ENCODE measurements at regions not wholly inside any gene's neighbourhood (a gene's known extent, or its start where the extent isn't known, plus 50 kb on each side); places are given as distances from the start of the nearest gene placed in this dataset.

- DNase-seq (ENCODE audit: low read depth) = no peak
Measured at GRCh38 chr13:79703772-79704171, 222.8 kb downstream of the NDFIP2 start.

GRCh38 chr13:79695754-79696153 lies 214.8 kb downstream of the NDFIP2 start:
- DNase-seq (ENCODE audit: low read depth) = no peak

GRCh38 chr13:79692846-79693245 lies 211.9 kb downstream of the NDFIP2 start:
- DNase-seq (ENCODE audit: low read depth) = no peak

DNA sequence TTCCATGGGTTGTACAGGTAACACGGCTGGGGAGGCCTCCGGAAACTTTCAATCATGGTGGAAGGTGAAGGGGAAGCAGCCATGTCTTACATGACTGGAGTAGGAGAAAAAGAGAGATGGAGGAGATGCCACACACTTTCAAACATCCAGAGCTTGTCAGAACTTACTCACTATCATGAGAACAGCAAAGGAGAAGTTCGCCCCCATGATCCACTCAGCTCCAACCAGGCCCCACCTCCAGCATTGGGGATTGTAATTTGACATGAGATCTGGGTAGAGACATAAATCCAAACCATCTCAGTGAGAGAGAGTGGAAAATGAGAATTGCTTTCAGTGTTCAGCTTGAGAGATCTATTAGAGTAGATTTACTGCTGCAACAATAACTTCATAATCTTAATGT lies 210.9 kb downstream of the NDFIP2 start:
- no peak for DNase-seq (ENCODE audit: low read depth)

DNA sequence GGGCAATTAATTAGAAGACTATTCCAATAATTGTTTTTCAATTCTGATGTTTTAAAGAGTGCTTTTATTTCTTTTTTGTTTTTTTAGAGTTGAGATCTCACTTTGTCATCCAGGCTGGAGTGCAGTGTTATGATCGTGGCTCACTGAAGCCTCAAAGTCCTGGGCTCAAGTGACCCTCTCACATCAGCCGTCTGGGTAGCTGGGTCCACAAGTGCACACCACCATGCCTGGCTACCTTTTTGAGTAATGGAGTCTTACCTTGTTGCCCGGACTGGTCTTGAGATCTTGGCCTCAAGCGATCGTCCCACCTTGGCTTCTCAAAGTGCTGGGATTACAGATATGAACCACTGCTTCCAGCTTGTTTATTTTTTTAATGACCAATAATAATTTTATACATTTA lies 207.8 kb downstream of the NDFIP2 start:
- no peak for DNase-seq (ENCODE audit: low read depth)

DNA sequence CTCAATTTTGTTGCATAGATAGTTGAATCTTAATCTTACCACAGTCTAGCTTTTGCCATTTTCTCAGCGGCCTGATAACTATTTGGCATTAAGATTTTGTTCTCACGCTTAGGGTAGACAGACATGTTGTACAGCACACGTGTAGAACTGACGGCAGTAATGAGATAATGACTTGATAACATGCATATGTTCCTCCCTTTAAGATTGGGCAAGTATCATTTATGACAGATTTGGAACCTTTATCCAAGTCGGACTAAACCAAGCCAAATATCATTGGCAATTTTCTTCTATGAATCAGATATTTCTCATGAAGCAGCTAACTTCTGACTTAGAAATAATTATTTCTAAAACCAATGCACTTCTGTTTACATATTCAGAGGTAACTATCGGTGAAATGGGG lies 205.5 kb downstream of the NDFIP2 start:
- no peak for DNase-seq (ENCODE audit: low read depth)

- no peak for DNase-seq (ENCODE audit: low read depth)
Measured at GRCh38 chr13:79684371-79684770, 203.4 kb downstream of the NDFIP2 start.

- no peak for DNase-seq (ENCODE audit: low read depth)
Measured at GRCh38 chr13:79682164-79682563, 201.2 kb downstream of the NDFIP2 start.

GRCh38 chr13:79681069-79681468 lies 200.1 kb downstream of the NDFIP2 start:
- no peak for DNase-seq (ENCODE audit: low read depth)

DNA sequence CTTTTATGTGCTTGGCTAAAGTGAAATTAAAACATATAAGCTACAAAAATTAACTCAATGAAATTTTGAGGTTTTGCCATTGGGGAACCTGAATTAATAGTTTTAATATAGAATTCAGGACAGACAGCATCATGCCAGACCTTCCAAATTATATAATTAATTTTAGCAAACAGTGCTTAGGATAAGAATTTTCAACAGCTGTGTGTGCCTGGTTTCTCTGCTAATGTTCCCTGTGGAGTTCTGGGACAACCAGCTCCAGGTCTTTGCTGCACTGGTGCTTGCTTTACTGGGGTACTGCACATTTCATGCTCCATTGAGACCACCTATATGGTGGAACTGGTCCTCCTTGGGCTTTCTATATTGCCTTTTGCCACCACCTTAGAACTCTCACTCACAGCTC lies 199.5 kb downstream of the NDFIP2 start:
- DNase-seq (ENCODE audit: low read depth) = no peak

DNA sequence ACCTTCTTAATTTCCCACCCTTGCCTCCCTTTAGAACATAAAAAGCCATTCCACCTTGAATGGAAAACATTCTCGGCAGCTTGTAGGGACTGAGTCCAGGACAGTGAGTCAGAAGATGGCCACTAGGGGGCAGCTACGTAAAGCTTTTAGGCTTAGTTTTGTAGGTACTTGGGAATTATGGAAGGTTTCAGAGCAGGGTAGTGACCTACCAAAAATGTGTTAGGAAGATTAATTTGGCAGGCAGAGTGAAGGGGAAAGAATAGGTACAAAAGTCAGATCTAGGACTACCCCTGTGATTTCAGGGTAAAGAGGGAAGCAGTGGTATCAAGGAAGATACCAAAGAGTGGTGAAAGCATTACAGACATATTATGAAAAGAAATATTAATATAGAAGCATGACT lies 198.4 kb downstream of the NDFIP2 start:
- DNase-seq (ENCODE audit: low read depth) = no peak

GRCh38 chr13:79678100-79678499 lies 197.1 kb downstream of the NDFIP2 start:
- DNase-seq (ENCODE audit: low read depth) = no peak

DNA sequence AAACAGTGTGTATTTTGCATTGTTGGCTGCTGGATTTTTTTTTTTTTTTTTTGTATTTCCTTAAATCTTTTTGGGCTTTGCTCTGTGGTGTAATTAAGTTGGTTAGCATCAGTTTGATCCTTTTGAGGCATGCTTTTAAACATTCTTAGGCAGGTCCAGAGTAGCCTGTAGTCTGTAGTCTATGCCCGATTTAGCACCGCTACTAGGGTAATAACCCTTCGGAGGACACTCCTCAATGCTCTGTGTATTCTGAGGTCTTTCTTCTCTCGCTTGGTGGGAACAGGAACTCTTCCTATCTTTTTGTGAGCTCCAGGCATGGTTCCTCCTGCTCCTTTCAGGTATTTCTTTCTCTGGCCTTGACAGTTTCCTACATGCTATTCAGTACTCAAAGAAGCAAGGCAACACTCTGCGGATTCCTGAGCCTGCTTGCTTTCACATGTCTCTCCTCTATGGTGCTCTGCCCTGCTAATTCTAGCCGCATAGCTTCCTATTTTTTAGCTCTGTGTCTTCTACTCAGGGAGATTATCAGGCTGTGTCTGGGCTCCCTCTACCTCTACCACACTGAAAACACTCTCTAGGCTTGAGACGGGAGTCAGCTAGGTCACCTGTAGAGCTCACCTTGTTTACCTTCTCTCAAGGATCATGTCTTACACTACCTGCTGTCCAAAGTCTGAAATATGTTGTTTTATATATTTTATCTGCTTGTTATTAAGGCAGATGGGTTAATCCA lies 195.1 kb downstream of the NDFIP2 start:
- no peak for DNase-seq (ENCODE audit: low read depth)

DNA sequence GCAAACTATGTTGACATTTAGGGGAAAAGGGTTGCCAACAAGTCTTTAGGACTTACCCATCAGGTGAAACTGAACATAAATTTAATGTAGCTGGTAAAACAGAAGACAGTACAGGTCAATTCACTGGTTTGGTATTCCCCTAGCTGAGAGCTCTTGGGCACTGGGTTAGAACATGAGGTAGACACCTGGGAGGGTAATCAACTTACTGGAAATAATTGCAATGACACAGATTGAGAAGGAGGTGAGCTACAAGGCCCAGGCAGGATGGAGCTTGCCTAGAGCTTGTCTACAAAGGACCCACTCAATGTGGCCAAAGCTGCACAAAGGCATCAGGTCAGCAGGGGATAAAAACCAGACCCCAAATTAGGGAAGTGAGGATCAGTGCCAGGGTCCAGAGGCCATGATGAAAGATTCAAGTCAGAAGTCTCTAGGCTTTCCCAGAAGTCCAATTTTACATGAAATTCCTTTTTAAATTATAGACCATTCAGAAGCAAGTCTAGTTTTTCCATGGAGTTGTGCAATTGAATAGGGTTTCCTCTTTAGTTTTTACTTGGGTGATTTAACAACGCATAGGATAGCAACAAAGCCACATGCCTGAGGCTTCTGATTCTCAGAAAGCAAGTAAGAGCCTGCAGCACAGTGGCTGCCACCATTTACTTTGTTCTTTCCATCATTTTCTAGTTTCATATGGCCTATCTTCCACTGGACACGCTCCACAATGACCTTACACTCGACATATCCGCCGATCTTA lies 194.0 kb downstream of the NDFIP2 start:
- DNase-seq (ENCODE audit: low read depth) = no peak

DNA sequence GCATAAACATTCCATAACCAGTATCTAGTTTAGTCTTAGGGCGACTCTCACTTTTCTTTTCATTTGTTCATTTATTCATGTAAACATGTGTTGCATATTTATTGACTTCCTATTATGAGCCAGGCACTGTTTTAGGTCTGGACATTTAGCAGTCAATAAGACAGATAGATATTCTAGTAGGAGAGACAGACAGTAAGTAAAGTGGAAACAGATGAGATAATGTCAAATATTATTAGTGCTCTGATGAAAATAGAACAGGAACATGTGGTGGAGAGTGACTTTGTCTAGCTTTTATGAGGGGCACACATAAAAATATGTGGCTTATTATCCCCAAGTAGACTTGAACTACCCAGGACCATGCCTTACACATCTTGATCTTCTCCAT lies 193.0 kb downstream of the NDFIP2 start:
- DNase-seq (ENCODE audit: low read depth) = no peak

DNA sequence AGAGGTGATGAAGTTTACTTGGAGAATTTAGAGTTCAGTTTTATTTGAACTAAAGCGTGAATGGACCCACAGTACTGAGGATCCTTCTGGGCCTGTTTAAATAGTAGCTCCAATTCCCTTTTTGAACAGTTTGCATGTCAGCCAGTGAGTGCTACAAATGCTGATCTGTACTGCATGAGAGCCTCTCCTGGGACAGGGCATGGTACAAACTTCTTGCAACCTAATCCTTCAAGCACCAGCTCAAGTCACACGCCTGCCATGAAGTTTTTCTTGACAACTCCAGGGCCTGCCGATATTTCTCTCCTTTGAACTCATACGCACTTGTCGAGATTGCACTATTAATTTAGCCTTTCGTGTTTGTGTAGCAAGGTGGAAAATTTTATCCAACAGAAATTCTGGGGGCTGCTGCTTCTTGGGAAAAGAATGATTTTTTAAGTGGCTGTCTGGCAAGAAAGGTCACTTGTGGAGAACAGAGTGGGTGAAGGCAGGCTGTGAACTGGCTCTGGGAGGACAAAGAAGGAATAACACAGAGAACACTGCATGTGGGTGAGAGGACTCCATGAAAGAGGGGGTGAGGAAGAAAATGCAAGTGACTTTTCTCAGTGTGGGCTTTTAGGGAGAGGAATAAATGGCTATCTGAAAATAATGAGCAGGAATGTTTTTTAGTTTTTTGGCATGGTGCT lies 192.5 kb downstream of the NDFIP2 start:
- DNase-seq (ENCODE audit: low read depth) = no peak

DNA sequence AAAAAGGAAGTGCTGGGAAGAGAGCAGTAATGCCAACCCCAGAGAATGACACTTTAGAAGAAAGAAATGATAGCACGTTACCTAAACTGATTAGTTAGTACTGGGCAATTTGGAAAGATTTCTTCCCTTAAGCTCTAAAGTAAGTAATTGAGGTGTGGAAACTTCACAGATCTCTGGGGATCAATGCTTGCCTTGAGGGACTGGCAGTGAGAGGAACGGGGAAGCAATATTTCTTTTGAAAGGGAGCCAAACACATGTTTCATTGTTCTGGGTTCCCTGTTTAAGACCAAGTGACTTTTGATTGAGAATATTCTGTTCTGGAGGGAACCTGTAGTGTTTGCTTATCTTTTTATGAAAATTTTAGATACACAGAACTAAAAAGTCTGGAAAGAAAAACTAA lies 190.5 kb downstream of the NDFIP2 start:
- DNase-seq (ENCODE audit: low read depth) = no peak

DNA sequence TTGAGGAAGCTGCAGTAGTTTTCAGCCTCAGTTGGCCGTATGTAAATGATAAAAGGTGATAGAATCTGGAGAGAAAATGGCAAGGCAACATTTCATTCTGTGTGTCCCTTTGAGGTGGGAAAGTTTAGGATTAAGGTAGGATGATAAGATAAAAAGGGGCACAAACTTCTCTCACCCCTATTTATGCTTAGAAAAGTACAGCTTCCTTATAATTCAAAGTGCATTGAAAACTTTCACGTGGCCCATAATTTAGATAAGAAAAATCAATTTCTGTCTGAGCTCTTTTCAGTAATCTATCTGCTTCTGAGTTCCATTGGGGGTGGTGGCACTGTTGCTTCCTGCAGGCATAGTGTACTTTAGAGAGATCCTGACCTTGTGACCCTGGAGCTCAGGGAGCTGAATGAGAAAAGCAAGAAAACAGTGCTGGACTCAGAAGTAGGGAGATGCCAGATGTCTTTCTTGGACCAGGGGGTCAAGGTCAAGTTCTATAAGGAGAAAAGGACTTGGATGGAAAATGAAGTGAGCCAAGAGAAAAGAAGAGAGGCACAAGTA lies 187.3 kb downstream of the NDFIP2 start:
- DNase-seq (ENCODE audit: low read depth) = no peak

DNA sequence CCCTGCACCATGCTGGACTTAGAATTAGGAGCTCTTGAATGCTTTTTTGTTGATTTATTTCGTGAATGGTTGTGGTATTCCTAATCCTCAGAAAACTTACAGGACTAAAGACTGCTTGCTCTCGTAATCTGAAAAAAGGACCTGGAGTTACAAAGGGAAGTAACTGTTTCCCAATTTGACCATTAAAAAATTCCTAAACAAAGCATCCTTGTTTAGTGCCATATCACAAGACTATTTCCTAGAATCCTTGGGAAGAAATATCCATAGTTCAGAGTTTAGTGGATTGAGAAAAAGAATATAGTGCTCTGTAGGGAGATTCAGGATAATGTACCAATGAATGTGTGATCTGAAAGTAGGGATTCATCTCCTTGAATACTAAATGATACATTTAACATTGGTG lies 186.8 kb downstream of the NDFIP2 start:
- DNase-seq (ENCODE audit: low read depth) = no peak

- DNase-seq (ENCODE audit: low read depth) = no peak
Measured at GRCh38 chr13:79663977-79664636, 183.2 kb downstream of the NDFIP2 start.

DNA sequence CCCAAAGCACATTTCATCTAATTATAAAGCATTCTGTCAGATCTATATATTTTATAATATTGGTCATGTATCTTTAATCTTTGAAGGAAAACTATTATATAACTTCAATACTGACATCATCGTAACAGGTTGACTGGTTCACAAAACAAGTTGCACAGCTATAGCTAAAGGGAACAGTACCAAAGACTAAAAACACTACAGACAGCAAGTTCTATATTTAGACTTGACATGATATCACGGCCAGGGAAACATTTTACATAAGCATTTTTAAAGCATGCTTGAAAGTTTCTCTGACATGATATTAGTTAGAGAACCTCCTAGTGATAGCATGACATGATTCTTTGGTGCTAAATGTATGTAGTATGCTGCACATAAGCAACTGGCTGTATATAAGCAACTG lies 182.5 kb downstream of the NDFIP2 start:
- DNase-seq (ENCODE audit: low read depth) = no peak

- DNase-seq (ENCODE audit: low read depth) = no peak
Measured at GRCh38 chr13:79662882-79663281, 181.9 kb downstream of the NDFIP2 start.

Measured in stimulated activated CD8-positive, alpha-beta memory T cell treated with anti-CD3 and anti-CD28 coated beads, Interleukin-12 subunit alpha, Interleukin-12 subunit beta, amount 100 ng/mL, for 1 hour (primary cell).